ENCODE measurements at regions not wholly inside any gene's neighbourhood (a gene's known extent, or its start where the extent isn't known, plus 50 kb on each side); places are given as distances from the start of the nearest gene placed in this dataset.

- H3K4me3 ChIP-seq (ENCODE audit: low read length in 3 of 3): no peak overlapping the region
- no peaks in the 10 kb centered on the region for H3K27me3 ChIP-seq (ENCODE audit: control insufficient read depth in 3 of 3, insufficient read depth in 3 of 3, low read length in 3 of 3)
- H3K9me3 ChIP-seq (ENCODE audit: control insufficient read depth in 3 of 3, low read length in 3 of 3): no peaks in the 10 kb centered on the region
- H3K4me1 ChIP-seq (ENCODE audit: control insufficient read depth in 3 of 3, insufficient read depth in 3 of 3, low read length in 3 of 3): no peaks in the 10 kb centered on the region
- no peak overlapping the region for H3K9ac ChIP-seq (ENCODE audit: low read depth in 1 of 3, low read length in 3 of 3)
- no peak overlapping the region for H3K27ac ChIP-seq (ENCODE audit: low read depth, low read length)
- H3K36me3 ChIP-seq (ENCODE audit: control insufficient read depth in 3 of 3, insufficient read depth in 3 of 3, low read length in 3 of 3): no peaks in the 10 kb centered on the region
Observed at GRCh38 chr6:76453270-76453669, 380.8 kb upstream of the IMPG1 start.

GRCh38 chr6:76451926-76452709 lies 379.7 kb upstream of the IMPG1 start:
- Histone ChIP-seq H3K9me3 (ENCODE audit: control insufficient read depth in 3 of 3, low read length in 3 of 3) (no peaks in the 10 kb centered on the region), H3K9ac (ENCODE audit: low read depth in 1 of 3, low read length in 3 of 3) (no peak overlapping the region), H3K36me3 (ENCODE audit: control insufficient read depth in 3 of 3, insufficient read depth in 3 of 3, low read length in 3 of 3) (no peaks in the 10 kb centered on the region), H3K27ac (ENCODE audit: low read depth, low read length) (no peak overlapping the region), H3K4me3 (ENCODE audit: low read length in 3 of 3) (no peak overlapping the region), H3K4me1 (ENCODE audit: control insufficient read depth in 3 of 3, insufficient read depth in 3 of 3, low read length in 3 of 3) (no peaks in the 10 kb centered on the region), H3K27me3 (ENCODE audit: control insufficient read depth in 3 of 3, insufficient read depth in 3 of 3, low read length in 3 of 3) (no peaks in the 10 kb centered on the region)

- Histone ChIP-seq H3K4me1 (ENCODE audit: control insufficient read depth in 3 of 3, insufficient read depth in 3 of 3, low read length in 3 of 3) (no peaks in the 10 kb centered on the region), H3K4me3 (ENCODE audit: low read length in 3 of 3) (no peak overlapping the region), H3K9ac (ENCODE audit: low read depth in 1 of 3, low read length in 3 of 3) (no peak overlapping the region), H3K36me3 (ENCODE audit: control insufficient read depth in 3 of 3, insufficient read depth in 3 of 3, low read length in 3 of 3) (no peaks in the 10 kb centered on the region), H3K9me3 (ENCODE audit: control insufficient read depth in 3 of 3, low read length in 3 of 3) (peaks cover 0 to 7% (median 0%) of the 10 kb centered on the region in 3 donors), H3K27ac (ENCODE audit: low read depth, low read length) (no peak overlapping the region), H3K27me3 (ENCODE audit: control insufficient read depth in 3 of 3, insufficient read depth in 3 of 3, low read length in 3 of 3) (no peaks in the 10 kb centered on the region)
Observed at GRCh38 chr6:76448109-76448508, 375.6 kb upstream of the IMPG1 start.

- H3K4me3 ChIP-seq (ENCODE audit: low read length in 3 of 3): peak overlapping the region in 1 of 3 donors; percentile 18
- H3K4me1 ChIP-seq (ENCODE audit: control insufficient read depth in 3 of 3, insufficient read depth in 3 of 3, low read length in 3 of 3): peaks cover 0 to 4% (median 0%) of the 10 kb centered on the region in 3 donors
- H3K27me3 ChIP-seq (ENCODE audit: control insufficient read depth in 3 of 3, insufficient read depth in 3 of 3, low read length in 3 of 3): no peaks in the 10 kb centered on the region
- H3K36me3 ChIP-seq (ENCODE audit: control insufficient read depth in 3 of 3, insufficient read depth in 3 of 3, low read length in 3 of 3): no peaks in the 10 kb centered on the region
- peaks cover 0 to 7% (median 0%) of the 10 kb centered on the region in 3 donors for H3K9me3 ChIP-seq (ENCODE audit: control insufficient read depth in 3 of 3, low read length in 3 of 3)
- no peak overlapping the region for H3K9ac ChIP-seq (ENCODE audit: low read depth in 1 of 3, low read length in 3 of 3)
- peak overlapping the region; percentile 71 for H3K27ac ChIP-seq (ENCODE audit: low read depth, low read length)
Observed at GRCh38 chr6:76441875-76442274, 369.4 kb upstream of the IMPG1 start.

GRCh38 chr6:76439811-76440210 lies 367.3 kb upstream of the IMPG1 start:
- no peaks in the 10 kb centered on the region for H3K9me3 ChIP-seq (ENCODE audit: control insufficient read depth in 3 of 3, low read length in 3 of 3)
- H3K27ac ChIP-seq (ENCODE audit: low read depth, low read length): no peak overlapping the region
- no peaks in the 10 kb centered on the region for H3K27me3 ChIP-seq (ENCODE audit: control insufficient read depth in 3 of 3, insufficient read depth in 3 of 3, low read length in 3 of 3)
- H3K36me3 ChIP-seq (ENCODE audit: control insufficient read depth in 3 of 3, insufficient read depth in 3 of 3, low read length in 3 of 3): no peaks in the 10 kb centered on the region
- H3K9ac ChIP-seq (ENCODE audit: low read depth in 1 of 3, low read length in 3 of 3): no peak overlapping the region
- peaks cover 0 to 4% (median 0%) of the 10 kb centered on the region in 3 donors for H3K4me1 ChIP-seq (ENCODE audit: control insufficient read depth in 3 of 3, insufficient read depth in 3 of 3, low read length in 3 of 3)
- peak overlapping the region in 1 of 3 donors; percentile 7 for H3K4me3 ChIP-seq (ENCODE audit: low read length in 3 of 3)

GRCh38 chr6:76438768-76439167 lies 366.3 kb upstream of the IMPG1 start:
- Histone ChIP-seq H3K9ac (ENCODE audit: low read depth in 1 of 3, low read length in 3 of 3) (no peak overlapping the region), H3K4me1 (ENCODE audit: control insufficient read depth in 3 of 3, insufficient read depth in 3 of 3, low read length in 3 of 3) (peaks cover 0 to 4% (median 0%) of the 10 kb centered on the region in 3 donors), H3K4me3 (ENCODE audit: low read length in 3 of 3) (no peak overlapping the region), H3K9me3 (ENCODE audit: control insufficient read depth in 3 of 3, low read length in 3 of 3) (no peaks in the 10 kb centered on the region), H3K36me3 (ENCODE audit: control insufficient read depth in 3 of 3, insufficient read depth in 3 of 3, low read length in 3 of 3) (no peaks in the 10 kb centered on the region), H3K27me3 (ENCODE audit: control insufficient read depth in 3 of 3, insufficient read depth in 3 of 3, low read length in 3 of 3) (no peaks in the 10 kb centered on the region), H3K27ac (ENCODE audit: low read depth, low read length) (no peak overlapping the region)

- Histone ChIP-seq H3K9me3 (ENCODE audit: control insufficient read depth in 3 of 3, low read length in 3 of 3) (no peaks in the 10 kb centered on the region), H3K27me3 (ENCODE audit: control insufficient read depth in 3 of 3, insufficient read depth in 3 of 3, low read length in 3 of 3) (no peaks in the 10 kb centered on the region), H3K27ac (ENCODE audit: low read depth, low read length) (no peak overlapping the region), H3K4me3 (ENCODE audit: low read length in 3 of 3) (no peak overlapping the region), H3K36me3 (ENCODE audit: control insufficient read depth in 3 of 3, insufficient read depth in 3 of 3, low read length in 3 of 3) (no peaks in the 10 kb centered on the region), H3K9ac (ENCODE audit: low read depth in 1 of 3, low read length in 3 of 3) (no peak overlapping the region), H3K4me1 (ENCODE audit: control insufficient read depth in 3 of 3, insufficient read depth in 3 of 3, low read length in 3 of 3) (no peaks in the 10 kb centered on the region)
Observed at GRCh38 chr6:76435174-76435573, 362.7 kb upstream of the IMPG1 start.

GRCh38 chr6:76422511-76423213 lies 350.2 kb upstream of the IMPG1 start:
- Histone ChIP-seq H3K9me3 (ENCODE audit: control insufficient read depth in 3 of 3, low read length in 3 of 3) (no peaks in the 10 kb centered on the region), H3K27ac (ENCODE audit: low read depth, low read length) (no peak overlapping the region), H3K4me3 (ENCODE audit: low read length in 3 of 3) (no peak overlapping the region)

GRCh38 chr6:76420094-76420493 lies 347.6 kb upstream of the IMPG1 start:
- H3K9ac ChIP-seq (ENCODE audit: low read depth in 1 of 3, low read length in 3 of 3): no peak overlapping the region
- no peaks in the 10 kb centered on the region for H3K9me3 ChIP-seq (ENCODE audit: control insufficient read depth in 3 of 3, low read length in 3 of 3)

More at GRCh38 chr6:76422511-76423213, 350.2 kb upstream of the IMPG1 start:
- Histone ChIP-seq H3K27me3 (ENCODE audit: control insufficient read depth in 3 of 3, insufficient read depth in 3 of 3, low read length in 3 of 3) (no peaks in the 10 kb centered on the region), H3K4me1 (ENCODE audit: control insufficient read depth in 3 of 3, insufficient read depth in 3 of 3, low read length in 3 of 3) (no peaks in the 10 kb centered on the region), H3K9ac (ENCODE audit: low read depth in 1 of 3, low read length in 3 of 3) (no peak overlapping the region), H3K36me3 (ENCODE audit: control insufficient read depth in 3 of 3, insufficient read depth in 3 of 3, low read length in 3 of 3) (no peaks in the 10 kb centered on the region)

GRCh38 chr6:76418560-76419223 lies 346.2 kb upstream of the IMPG1 start:
- no peak overlapping the region for H3K9ac ChIP-seq (ENCODE audit: low read depth in 1 of 3, low read length in 3 of 3)
- no peaks in the 10 kb centered on the region for H3K27me3 ChIP-seq (ENCODE audit: control insufficient read depth in 3 of 3, insufficient read depth in 3 of 3, low read length in 3 of 3)
- H3K36me3 ChIP-seq (ENCODE audit: control insufficient read depth in 3 of 3, insufficient read depth in 3 of 3, low read length in 3 of 3): no peaks in the 10 kb centered on the region
- H3K4me3 ChIP-seq (ENCODE audit: low read length in 3 of 3): no peak overlapping the region
- no peak overlapping the region for H3K27ac ChIP-seq (ENCODE audit: low read depth, low read length)
- no peaks in the 10 kb centered on the region for H3K9me3 ChIP-seq (ENCODE audit: control insufficient read depth in 3 of 3, low read length in 3 of 3)
- no peaks in the 10 kb centered on the region for H3K4me1 ChIP-seq (ENCODE audit: control insufficient read depth in 3 of 3, insufficient read depth in 3 of 3, low read length in 3 of 3)

More at GRCh38 chr6:76420094-76420493, 347.6 kb upstream of the IMPG1 start:
- no peaks in the 10 kb centered on the region for H3K27me3 ChIP-seq (ENCODE audit: control insufficient read depth in 3 of 3, insufficient read depth in 3 of 3, low read length in 3 of 3)
- H3K4me3 ChIP-seq (ENCODE audit: low read length in 3 of 3): no peak overlapping the region
- H3K4me1 ChIP-seq (ENCODE audit: control insufficient read depth in 3 of 3, insufficient read depth in 3 of 3, low read length in 3 of 3): no peaks in the 10 kb centered on the region
- H3K36me3 ChIP-seq (ENCODE audit: control insufficient read depth in 3 of 3, insufficient read depth in 3 of 3, low read length in 3 of 3): no peaks in the 10 kb centered on the region
- no peak overlapping the region for H3K27ac ChIP-seq (ENCODE audit: low read depth, low read length)
